ENCODE measurements at regions not wholly inside any gene's neighbourhood (a gene's known extent, or its start where the extent isn't known, plus 50 kb on each side); places are given as distances from the start of the nearest gene placed in this dataset.

GRCh38 chr14:31944256-31945073 is 132.6 kb upstream of the ARHGAP5 start:
- peak; percentile 33 for DNase-seq

GRCh38 chr14:31945074-31945613 is 132.0 kb upstream of the ARHGAP5 start:
- peak; percentile 61 for DNase-seq

- DNase-seq = no peak
These were observed 131.4 kb upstream of the ARHGAP5 start for GRCh38 chr14:31945701-31946100.

GRCh38 chr14:31947076-31947475 is 130.0 kb upstream of the ARHGAP5 start:
- DNase-seq = no peak

- no peak for DNase-seq
These were observed 129.2 kb upstream of the ARHGAP5 start for GRCh38 chr14:31947680-31948595.

- no peak for DNase-seq
These were observed 127.4 kb upstream of the ARHGAP5 start for GRCh38 chr14:31949709-31950108.

- no peak for DNase-seq
These were observed 126.8 kb upstream of the ARHGAP5 start for GRCh38 chr14:31950331-31950730.

GRCh38 chr14:31950764-31951637 is 126.1 kb upstream of the ARHGAP5 start:
- DNase-seq = no peak

GRCh38 chr14:31951638-31951964 is 125.5 kb upstream of the ARHGAP5 start:
- DNase-seq = no peak

- no peak for DNase-seq
These were observed 124.5 kb upstream of the ARHGAP5 start for GRCh38 chr14:31952573-31952972.

GRCh38 chr14:31953210-31953609 is 123.9 kb upstream of the ARHGAP5 start:
- DNase-seq = no peak

- DNase-seq = no peak
These were observed 122.1 kb upstream of the ARHGAP5 start for GRCh38 chr14:31954991-31955390.

- no peak for DNase-seq
These were observed 121.0 kb upstream of the ARHGAP5 start for GRCh38 chr14:31955936-31956579.

GRCh38 chr14:31957565-31957964 is 119.5 kb upstream of the ARHGAP5 start:
- no peak for DNase-seq

GRCh38 chr14:31960039-31960438 is 117.1 kb upstream of the ARHGAP5 start:
- no peak for DNase-seq

GRCh38 chr14:31961896-31962295 is 115.2 kb upstream of the ARHGAP5 start:
- no peak for DNase-seq

- no peak for DNase-seq
These were observed 114.2 kb upstream of the ARHGAP5 start for GRCh38 chr14:31962920-31963319.

GRCh38 chr14:31963587-31963986 is 113.5 kb upstream of the ARHGAP5 start:
- DNase-seq = no peak

GRCh38 chr14:31964490-31964889 is 112.6 kb upstream of the ARHGAP5 start:
- no peak for DNase-seq

- no peak for DNase-seq
These were observed 111.9 kb upstream of the ARHGAP5 start for GRCh38 chr14:31965071-31965734.

- no peak for DNase-seq
These were observed 111.1 kb upstream of the ARHGAP5 start for GRCh38 chr14:31965735-31966598.
